IMR-90 (cell line): ENCODE measurements at regions not wholly inside any gene's neighbourhood (a gene's known extent, or its start where the extent isn't known, plus 50 kb on each side); places are given as distances from the start of the nearest gene placed in this dataset.

ENCODE experiments used
- ATAC-seq: fragments of 200-7000 bp; cut with Tn5 transposase; 2 replicates; pipeline ENCODE4 v1.9.1; 2020; ENCODE audit warnings: low read depth, mild to moderate bottlenecking, moderate library complexity
- BruUV-seq: library from RNA; stranded (reverse); fragments of 400-500 nt; replicated peaks from 2 replicates; lab custom pipeline; 2021; lab: Mats Ljungman, UMichigan
- CTCF ChIA-PET: fragments of 300-600 bp; formaldehyde crosslinking; extraction: SDS; loops from one replicate; lab custom pipeline; 2021; ENCODE audit warnings: antibody characterized with exemption; lab: Yijun Ruan, JAX
- POLR2A ChIA-PET: fragments of 300-600 bp; sonication (Branson Sonifier 250); formaldehyde crosslinking; loops from one replicate; lab custom pipeline; 2022; ENCODE audit warnings: antibody characterized with exemption; ENCODE audit not compliant: unreplicated experiment; lab: Charles Lee
- DNase-seq: peaks from one replicate; pipeline ENCODE4 v3.0.0; 2013
- H2AFZ ChIP-seq: replicated peaks from 2 replicates; pipeline ENCODE3; 2013; ENCODE audit warnings: low read length, mild to moderate bottlenecking; ENCODE audit not compliant: poor library complexity
- H2AK5ac ChIP-seq: 2 replicates; pipeline ENCODE4 v1.6.1; 2013; ENCODE audit warnings: low read depth, low read length, inconsistent platforms
- H2AK9ac ChIP-seq: replicated peaks from 2 replicates; pipeline ENCODE3; 2013; ENCODE audit warnings: mild to moderate bottlenecking, low read depth, low read length, moderate library complexity; ENCODE audit not compliant: poor library complexity
- H2BK120ac ChIP-seq: 2 replicates; pipeline ENCODE4 v1.6.1; 2013; ENCODE audit warnings: low read depth, low read length, inconsistent platforms
- H2BK15ac ChIP-seq: 3 replicates; pipeline ENCODE4 v1.6.1; 2013; ENCODE audit warnings: low read depth, low read length, inconsistent platforms
- H2BK20ac ChIP-seq: 2 replicates; pipeline ENCODE4 v1.6.1; 2013; ENCODE audit warnings: low read depth, mild to moderate bottlenecking, inconsistent platforms, low read length, moderate library complexity
- H2BK5ac ChIP-seq: 2 replicates; pipeline ENCODE4 v1.6.1; 2013; ENCODE audit warnings: mild to moderate bottlenecking, low read depth, low read length, inconsistent platforms; ENCODE audit not compliant: poor library complexity, severe bottlenecking
- H3K14ac ChIP-seq: replicated peaks from 2 replicates; pipeline ENCODE4 v1.6.1; 2013; ENCODE audit warnings: low read depth, low read length, inconsistent platforms
- H3K18ac ChIP-seq: 2 replicates; pipeline ENCODE4 v1.6.1; 2013; ENCODE audit warnings: low read depth, low read length, control low read depth
- H3K23ac ChIP-seq: 2 replicates; pipeline ENCODE4 v1.6.1; 2013; ENCODE audit warnings: low read depth, low read length, inconsistent platforms
- H3K27ac ChIP-seq: 2 replicates; pipeline ENCODE4 v1.5.1; 2013; ENCODE audit warnings: mild to moderate bottlenecking, control low read depth, low read length; ENCODE audit not compliant: insufficient read depth
- H3K27me3 ChIP-seq: 2 replicates; pipeline ENCODE4 v1.6.1; 2013; ENCODE audit warnings: low read length; ENCODE audit not compliant: control insufficient read depth, insufficient read depth
- H3K36me3 ChIP-seq: 2 replicates; pipeline ENCODE4 v1.6.1; 2013; ENCODE audit warnings: low read length, mixed read lengths; ENCODE audit not compliant: control insufficient read depth, insufficient read depth
- H3K4ac ChIP-seq: 2 replicates; pipeline ENCODE4 v1.6.1; 2013; ENCODE audit warnings: low read depth, low read length, inconsistent platforms
- H3K4me1 ChIP-seq: 2 replicates; pipeline ENCODE4 v1.6.1; 2013; ENCODE audit warnings: low read length, mixed read lengths; ENCODE audit not compliant: control insufficient read depth, insufficient read depth
- H3K4me2 ChIP-seq: 2 replicates; pipeline ENCODE4 v1.6.1; 2013; ENCODE audit warnings: low read depth, mild to moderate bottlenecking, control low read depth, low read length, moderate library complexity
- H3K4me3 ChIP-seq: 2 replicates; pipeline ENCODE4 v1.5.1; 2013; ENCODE audit warnings: low read depth, mild to moderate bottlenecking, control low read depth, low read length, moderate library complexity; ENCODE audit not compliant: insufficient read depth
- H3K56ac ChIP-seq: 2 replicates; pipeline ENCODE4 v1.6.1; 2013; ENCODE audit warnings: low read length, inconsistent platforms; ENCODE audit not compliant: insufficient read depth; ENCODE audit errors: extremely low read depth
- H3K79me1 ChIP-seq, 2 experiments: 2 replicates each; pipeline ENCODE4 v1.6.1; 2013; ENCODE audit warnings: low read length in 2 of 2, inconsistent platforms in 1 of 2, low read depth in 1 of 2
- H3K9ac ChIP-seq: 2 replicates; pipeline ENCODE4 v1.6.1; 2013; ENCODE audit warnings: low read depth, low read length, control low read depth
- H3K9me1 ChIP-seq: 2 replicates; pipeline ENCODE4 v1.6.1; 2013; ENCODE audit warnings: low read length, inconsistent platforms; ENCODE audit not compliant: insufficient read depth
- H3K9me3 ChIP-seq: 2 replicates; pipeline ENCODE4 v1.6.1; 2013; ENCODE audit warnings: low read length; ENCODE audit not compliant: control insufficient read depth, insufficient read depth
- H4K20me1 ChIP-seq: 2 replicates; pipeline ENCODE4 v1.6.1; 2013; ENCODE audit warnings: low read length, inconsistent platforms; ENCODE audit not compliant: insufficient read depth
- H4K5ac ChIP-seq: 2 replicates; pipeline ENCODE4 v1.6.1; 2013; ENCODE audit warnings: mild to moderate bottlenecking, low read depth, low read length, control low read depth
- H4K8ac ChIP-seq, 2 experiments: 2 replicates each; pipeline ENCODE4 v1.6.1; 2013; ENCODE audit warnings: low read depth in 2 of 2, low read length in 2 of 2, control low read depth in 1 of 2, inconsistent platforms in 1 of 2
- H4K91ac ChIP-seq: 2 replicates; pipeline ENCODE4 v1.6.1; 2013; ENCODE audit warnings: low read depth, low read length, inconsistent platforms; ENCODE audit not compliant: insufficient read depth
- BHLHE40 ChIP-seq: fragments of 150-350 bp; IDR thresholded peaks from 2 replicates; pipeline ENCODE4 v1.6.1; 2016; ENCODE audit warnings: mild to moderate bottlenecking, low read depth, low read length
- CEBPB ChIP-seq: IDR thresholded peaks from 2 replicates; pipeline ENCODE4 v1.6.1; 2012; ENCODE audit warnings: low read depth, low read length, improper control_type of control experiment
- CHD1 ChIP-seq: IDR thresholded peaks from 2 replicates; pipeline ENCODE4 v1.6.1; 2012; ENCODE audit warnings: low read depth, low read length, improper control_type of control experiment
- CTCF ChIP-seq: conservative IDR thresholded peaks from 2 replicates; pipeline ENCODE4 v1.5.1; 2012; ENCODE audit warnings: mild to moderate bottlenecking, low read depth, low read length, improper control_type of control experiment
- FOS ChIP-seq: fragments of 150-350 bp; IDR thresholded peaks from 2 replicates; pipeline ENCODE4 v1.6.1; 2016; ENCODE audit warnings: low read depth, low read length
- MAFK ChIP-seq: IDR thresholded peaks from 2 replicates; pipeline ENCODE4 v1.6.1; 2012; ENCODE audit warnings: low read depth, low read length, improper control_type of control experiment
- MAZ ChIP-seq: IDR thresholded peaks from 2 replicates; pipeline ENCODE4 v1.6.1; 2012; ENCODE audit warnings: low read depth, mild to moderate bottlenecking, low read length, improper control_type of control experiment, moderate library complexity, borderline replicate concordance
- POLR2A ChIP-seq: IDR thresholded peaks from 2 replicates; pipeline ENCODE4 v1.6.1; 2012; ENCODE audit warnings: mild to moderate bottlenecking, low read depth, low read length
- RAD21 ChIP-seq: IDR thresholded peaks from 2 replicates; pipeline ENCODE4 v1.6.1; 2012; ENCODE audit warnings: low read length, improper control_type of control experiment
- RCOR1 ChIP-seq: IDR thresholded peaks from 2 replicates; pipeline ENCODE4 v1.6.1; 2012; ENCODE audit warnings: mild to moderate bottlenecking, low read length, improper control_type of control experiment; ENCODE audit not compliant: insufficient replicate concordance
- RFX5 ChIP-seq: IDR thresholded peaks from 2 replicates; pipeline ENCODE4 v1.8.0; 2012; ENCODE audit warnings: low read depth, mild to moderate bottlenecking, low read length, moderate library complexity
- WGBS, 2 experiments: methylation state at CpG; one replicate each; pipeline versions ENCODE4 v1.1.5 to v1.1.7; 2013; ENCODE audit warnings: missing lambda C conversion rate in 2 of 2; ENCODE audit not compliant: insufficient read length in 1 of 2; ENCODE audit errors: extremely low coverage in 2 of 2; 5-methylcytosine and 5-hydroxymethylcytosine counted together
- dilution Hi-C: fragments of 300-500 bp; cut with HindIII; formaldehyde crosslinking; loops from one replicate; pipeline ENCODE4 v1.14.3; 2018; ENCODE audit warnings: low sequenced_read_pairs; ENCODE audit not compliant: unreplicated experiment
- in situ Hi-C: fragments of 300-500 bp; cut with MboI; formaldehyde crosslinking; loops from 3 replicates; pipeline ENCODE4 v1.14.3; 2019; ENCODE audit warnings: low sequenced_read_pairs, inconsistent platforms, mixed read lengths
- intact Hi-C: fragments of 100-400 bp; cut with micrococcal nuclease; formaldehyde crosslinking; loops from 2 replicates; pipeline ENCODE4 v1.10.0; 2022

- no peaks in the 10 kb centered on the region for H3K79me1 ChIP-seq
- H3K4ac ChIP-seq, result no peak overlapping the region
- peaks cover 6% of the 10 kb centered on the region for H3K9me3 ChIP-seq
- H3K4me2 ChIP-seq, result no peak overlapping the region
- H3K23ac ChIP-seq, result no peak overlapping the region
- H2BK5ac ChIP-seq, result no peak overlapping the region
- no peak overlapping the region for H2BK20ac ChIP-seq
- intact Hi-C loops, result no loop called here
- H4K8ac ChIP-seq, result no peak overlapping the region
- ChIA-PET CTCF (no interaction called here), POLR2A (no interaction called here)
- no peak overlapping the region for H2BK15ac ChIP-seq
- H3K27ac ChIP-seq, result no peak overlapping the region
- H3K18ac ChIP-seq, result no peak overlapping the region
- ATAC-seq (no peak), DNase-seq (no peak)
- H3K4me1 ChIP-seq, result no peaks in the 10 kb centered on the region
- H2AK5ac ChIP-seq, result no peak overlapping the region
- dilution Hi-C loops, result no loop called here
- no peaks in the 10 kb centered on the region for H4K20me1 ChIP-seq
- no peak overlapping the region for H3K9ac ChIP-seq
- no peak overlapping the region for H2BK120ac ChIP-seq
- no peak overlapping the region for H3K14ac ChIP-seq
- H2AFZ ChIP-seq, result no peak overlapping the region
- H2AK9ac ChIP-seq, result no peak overlapping the region
- WGBS, 2 experiments, result no CpG with 5 or more reads among the region's 4 CpGs
- H3K36me3 ChIP-seq, result no peaks in the 10 kb centered on the region
- no peak overlapping the region for H3K56ac ChIP-seq
- no TSS peak for BruUV-seq
- in situ Hi-C loops, result no loop called here
- TF ChIP-seq CTCF, result no peak
- no peak for TF ChIP-seq FOS
- TF ChIP-seq CHD1, result no peak
- no peak for TF ChIP-seq BHLHE40
- TF ChIP-seq MAFK, result no peak
- TF ChIP-seq POLR2A, result no peak
- TF ChIP-seq RCOR1, result no peak
- no peak for TF ChIP-seq RFX5
- no peak for TF ChIP-seq CEBPB
- no peak for TF ChIP-seq RAD21
- no peak for TF ChIP-seq MAZ
- H4K5ac ChIP-seq, result no peak overlapping the region
- no peak overlapping the region for H3K4me3 ChIP-seq
- no peaks in the 10 kb centered on the region for H3K9me1 ChIP-seq
- no peaks in the 10 kb centered on the region for H3K27me3 ChIP-seq
- H4K91ac ChIP-seq, result no peak overlapping the region
These were observed 556.3 kb downstream of the PCDH17 start for GRCh38 chr13:58187881-58188280.
